H9 (cell line): ENCODE measurements at regions not wholly inside any gene's neighbourhood (a gene's known extent, or its start where the extent isn't known, plus 50 kb on each side); places are given as distances from the start of the nearest gene placed in this dataset.

ENCODE experiments used
- DNase-seq: peaks from one replicate; pipeline ENCODE4 v3.0.0-alpha.2; 2017
- H2AFZ ChIP-seq: one replicate; pipeline ENCODE4 v1.6.1; 2013; ENCODE audit warnings: mild to moderate bottlenecking, low read length, control low read depth, moderate library complexity
- H2AK5ac ChIP-seq: 2 replicates; pipeline ENCODE4 v1.6.1; 2013; ENCODE audit warnings: low read length, control low read depth, mixed read lengths; ENCODE audit not compliant: insufficient read length
- H2BK120ac ChIP-seq: one replicate; pipeline ENCODE4 v1.6.1; 2013; ENCODE audit warnings: low read depth, mild to moderate bottlenecking, low read length, control low read depth, inconsistent platforms; ENCODE audit not compliant: poor library complexity, severe bottlenecking
- H2BK12ac ChIP-seq: 2 replicates; pipeline ENCODE4 v1.6.1; 2013; ENCODE audit warnings: low read length, control low read depth, mixed read lengths, low read depth; ENCODE audit not compliant: insufficient read length
- H2BK15ac ChIP-seq: 2 replicates; pipeline ENCODE4 v1.6.1; 2013; ENCODE audit warnings: low read depth, low read length, control low read depth
- H2BK20ac ChIP-seq: one replicate; pipeline ENCODE4 v1.6.1; 2013; ENCODE audit warnings: low read depth, mild to moderate bottlenecking, low read length, control low read depth, inconsistent platforms; ENCODE audit not compliant: poor library complexity, severe bottlenecking
- H2BK5ac ChIP-seq: 2 replicates; pipeline ENCODE4 v1.6.1; 2013; ENCODE audit warnings: low read length, control low read depth, mixed read lengths; ENCODE audit not compliant: insufficient read length
- H3K14ac ChIP-seq: 2 replicates; pipeline ENCODE4 v1.6.1; 2013; ENCODE audit warnings: low read length, control low read depth; ENCODE audit not compliant: insufficient read depth
- H3K18ac ChIP-seq: 2 replicates; pipeline ENCODE4 v1.6.1; 2013; ENCODE audit warnings: low read depth, mild to moderate bottlenecking, mixed read lengths, low read length, control low read depth; ENCODE audit not compliant: insufficient read length
- H3K23ac ChIP-seq: 2 replicates; pipeline ENCODE4 v1.6.1; 2013; ENCODE audit warnings: low read length, control low read depth, mixed read lengths, low read depth; ENCODE audit not compliant: insufficient read length
- H3K23me2 ChIP-seq: 2 replicates; pipeline ENCODE4 v1.6.1; 2013; ENCODE audit warnings: low read depth, mild to moderate bottlenecking, mixed read lengths, low read length, control low read depth; ENCODE audit not compliant: insufficient read length, poor library complexity, severe bottlenecking
- H3K27ac ChIP-seq: 2 replicates; pipeline ENCODE4 v1.5.1; 2013; ENCODE audit warnings: low read length, control low read depth, mixed read lengths, low read depth; ENCODE audit not compliant: insufficient read length
- H3K27me3 ChIP-seq: 2 replicates; pipeline ENCODE4 v1.6.1; 2013; ENCODE audit warnings: low read length, control low read depth, inconsistent platforms; ENCODE audit not compliant: insufficient read depth
- H3K4ac ChIP-seq: 2 replicates; pipeline ENCODE4 v1.6.1; 2013; ENCODE audit warnings: low read depth, mild to moderate bottlenecking, control low read depth, inconsistent platforms, low read length, moderate library complexity
- H3K4me1 ChIP-seq: 2 replicates; pipeline ENCODE4 v1.6.1; 2013; ENCODE audit warnings: low read length, control low read depth, inconsistent platforms; ENCODE audit not compliant: insufficient read depth
- H3K4me2 ChIP-seq: 2 replicates; pipeline ENCODE4 v1.6.1; 2013; ENCODE audit warnings: low read length, control low read depth, mixed read lengths; ENCODE audit not compliant: insufficient read length, insufficient read depth
- H3K56ac ChIP-seq: 2 replicates; pipeline ENCODE4 v1.6.1; 2013; ENCODE audit warnings: low read depth, mild to moderate bottlenecking, mixed read lengths, low read length, control low read depth; ENCODE audit not compliant: insufficient read length
- H3K79me1 ChIP-seq: 2 replicates; pipeline ENCODE4 v1.6.1; 2013; ENCODE audit warnings: low read depth, mild to moderate bottlenecking, moderate library complexity, low read length, control low read depth, inconsistent platforms; ENCODE audit not compliant: insufficient read depth, poor library complexity, severe bottlenecking
- H3K79me2 ChIP-seq: 2 replicates; pipeline ENCODE4 v1.6.1; 2013; ENCODE audit warnings: low read length, control low read depth, inconsistent platforms; ENCODE audit not compliant: insufficient read depth
- H3K9ac ChIP-seq: 2 replicates; pipeline ENCODE4 v1.6.1; 2013; ENCODE audit warnings: low read length, control low read depth, mixed read lengths; ENCODE audit not compliant: insufficient read length; ENCODE audit errors: extremely low read depth
- H3K9me3 ChIP-seq: one replicate; pipeline ENCODE4 v1.6.1; 2013; ENCODE audit warnings: low read depth, low read length, inconsistent platforms; ENCODE audit not compliant: control insufficient read depth
- H3T11ph ChIP-seq: one replicate; pipeline ENCODE4 v1.6.1; 2013; ENCODE audit warnings: mild to moderate bottlenecking, low read length, control low read depth, inconsistent platforms
- H4K20me1 ChIP-seq: one replicate; pipeline ENCODE4 v1.6.1; 2013; ENCODE audit not compliant: control insufficient read depth, insufficient read length, insufficient read depth
- H4K5ac ChIP-seq: 2 replicates; pipeline ENCODE4 v1.6.1; 2013; ENCODE audit warnings: low read depth, mild to moderate bottlenecking, mixed read lengths, low read length, control low read depth; ENCODE audit not compliant: insufficient read length
- H4K8ac ChIP-seq: replicated peaks from 2 replicates; pipeline ENCODE4 v1.6.1; 2013; ENCODE audit warnings: low read length, control low read depth, mixed read lengths, low read depth; ENCODE audit not compliant: insufficient read length
- H4K91ac ChIP-seq: 2 replicates; pipeline ENCODE4 v1.6.1; 2013; ENCODE audit warnings: low read depth, mild to moderate bottlenecking, moderate library complexity, mixed read lengths, low read length, control low read depth; ENCODE audit not compliant: insufficient read length
- H3K27ac Mint-ChIP-seq, 3 experiments: 2 replicates in 2 of 3; 3 replicates in 1 of 3; pipeline ENCODE4 v1.8.0; 2020 to 2021; ENCODE audit warnings: mixed read lengths in 3 of 3, mild to moderate bottlenecking in 1 of 3, moderate library complexity in 1 of 3
- H3K27me3 Mint-ChIP-seq: 2 replicates; pipeline ENCODE4 v1.8.0; 2021; ENCODE audit warnings: low read depth, mild to moderate bottlenecking, moderate library complexity, mixed read lengths
- H3K36me3 Mint-ChIP-seq, 3 experiments: 2 replicates in 2 of 3; 3 replicates in 1 of 3; pipeline ENCODE4 v1.8.0; 2020 to 2021; ENCODE audit warnings: low read depth in 3 of 3, mixed read lengths in 3 of 3; ENCODE audit not compliant: insufficient read depth in 1 of 3
- H3K4me1 Mint-ChIP-seq, 2 experiments: 2 replicates each; pipeline ENCODE4 v1.8.0; 2020; ENCODE audit warnings: mixed read lengths in 2 of 2
- H3K4me3 Mint-ChIP-seq, 2 experiments: 2 replicates in 1 of 2; 3 replicates in 1 of 2; pipeline ENCODE4 v1.8.0; 2020 to 2021; ENCODE audit warnings: mild to moderate bottlenecking in 2 of 2, mixed read lengths in 2 of 2, moderate library complexity in 1 of 2
- H3K9me3 Mint-ChIP-seq, 2 experiments: 2 replicates in 1 of 2; 3 replicates in 1 of 2; pipeline ENCODE4 v1.8.0; 2020; ENCODE audit warnings: mild to moderate bottlenecking in 2 of 2, mixed read lengths in 2 of 2, moderate library complexity in 1 of 2
- CTCF ChIP-seq: fragments of 200-600 bp; sonication (generic); conservative IDR thresholded peaks from 3 replicates; pipeline ENCODE4 v1.8.0; 2021; ENCODE audit warnings: antibody characterized with exemption, mild to moderate bottlenecking
- WGBS: extraction: QIAGEN DNeasy Blood & Tissue Kit; methylation state at CpG from one replicate; pipeline ENCODE4 v1.1.7; 2013; ENCODE audit warnings: missing lambda C conversion rate, low lambda C conversion rate, mixed read lengths; ENCODE audit not compliant: insufficient read length; ENCODE audit errors: extremely low coverage; 5-methylcytosine and 5-hydroxymethylcytosine counted together

DNA sequence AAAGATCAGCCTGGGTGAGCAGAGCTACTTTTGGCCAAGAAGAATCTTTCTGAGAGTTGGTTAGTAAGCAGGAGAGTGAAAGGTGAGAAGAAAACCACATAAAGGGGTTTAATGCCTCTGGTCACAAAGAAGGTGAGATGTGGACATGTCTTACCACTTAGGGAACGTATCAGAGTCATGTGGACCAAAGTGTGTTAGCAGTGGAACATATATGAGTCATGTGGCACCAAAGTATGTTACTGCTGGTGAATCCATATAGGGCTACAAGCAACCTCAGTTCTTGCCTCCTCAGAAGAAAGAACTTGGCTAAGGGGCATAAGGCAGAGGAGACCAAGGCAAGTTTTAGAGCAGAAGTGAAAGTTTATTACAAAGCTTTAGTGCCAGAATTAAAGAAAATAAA, 411.6 kb upstream of the NEGR1 start:
- H3K9me3 Mint-ChIP-seq: peaks cover 23 to 46% of the 10 kb centered on the region in 2 experiments
- H3K4me3 Mint-ChIP-seq: no peak overlapping the region
- no peak overlapping the region for H2BK120ac ChIP-seq
- no peaks in the 10 kb centered on the region for H3K4me1 ChIP-seq
- H3K4me2 ChIP-seq: no peak overlapping the region
- no peak overlapping the region for H3K4ac ChIP-seq
- no peak overlapping the region for H3K14ac ChIP-seq
- H3K23me2 ChIP-seq: no peaks in the 10 kb centered on the region
- no peak overlapping the region for H4K91ac ChIP-seq
- no peak overlapping the region for H3K56ac ChIP-seq
- no peaks in the 10 kb centered on the region for H3K79me1 ChIP-seq
- H2AFZ ChIP-seq: no peak overlapping the region
- DNase-seq: no peak
- H3K9ac ChIP-seq: no peak overlapping the region
- no peak overlapping the region for H3K23ac ChIP-seq
- no peak overlapping the region for H4K5ac ChIP-seq
- H3K27ac ChIP-seq: no peak overlapping the region
- no peak overlapping the region for H2BK5ac ChIP-seq
- peaks cover 19% of the 10 kb centered on the region for H3K9me3 ChIP-seq
- peaks cover 11 to 23% (median 23%) of the 10 kb centered on the region in 3 experiments for H3K36me3 Mint-ChIP-seq
- H4K20me1 ChIP-seq: no peaks in the 10 kb centered on the region
- no peak overlapping the region for H2BK15ac ChIP-seq
- TF ChIP-seq CTCF: no peak
- no peaks in the 10 kb centered on the region for H3K27me3 ChIP-seq
- H2AK5ac ChIP-seq: no peak overlapping the region
- no peaks in the 10 kb centered on the region; the same call in 1 of the 2 replicates for H3K27me3 Mint-ChIP-seq
- H3K18ac ChIP-seq: no peak overlapping the region
- no peak overlapping the region for H4K8ac ChIP-seq
- H3K27ac Mint-ChIP-seq: no peak overlapping the region
- no peak overlapping the region for H2BK20ac ChIP-seq
- no peak overlapping the region for H3T11ph ChIP-seq
- H3K79me2 ChIP-seq: no peaks in the 10 kb centered on the region
- no peak overlapping the region for H2BK12ac ChIP-seq
- no CpG with 5 or more reads among the region's 1 CpG for WGBS
- H3K4me1 Mint-ChIP-seq: no peaks in the 10 kb centered on the region; a peak in 1 of 4 replicates
